ENCODE measurements at regions not wholly inside any gene's neighbourhood (a gene's known extent, or its start where the extent isn't known, plus 50 kb on each side); places are given as distances from the start of the nearest gene placed in this dataset.

DNA sequence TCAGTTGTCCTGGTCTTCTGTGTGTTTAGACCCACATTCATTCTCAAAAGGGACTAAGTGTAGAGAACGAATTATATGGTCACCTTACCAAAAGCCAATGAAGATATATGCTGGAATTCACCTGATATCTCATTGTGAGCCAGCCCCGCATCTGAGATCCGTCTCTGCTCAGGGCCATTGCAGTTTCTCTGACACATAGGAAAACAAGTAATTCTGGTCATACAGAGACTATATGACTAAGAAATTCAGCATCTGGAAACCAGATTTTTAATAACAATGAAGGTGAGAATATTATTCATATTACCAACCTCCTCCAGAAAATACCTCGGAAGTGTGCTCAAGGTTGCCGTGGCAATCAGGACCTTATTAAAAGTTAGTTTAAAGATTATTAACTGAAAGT, 278.6 kb upstream of the EDNRB start:
- TF ChIP-seq POLR2A (IDR thresholded peaks at IDR 0.05; ENCODE audit: low read depth, low read length) (no peak), POLR2AphosphoS5 (IDR thresholded peaks at IDR 0.05; ENCODE audit: insufficient read depth, low read depth, low read length) (no peak), MYC (IDR thresholded peaks at IDR 0.05; ENCODE audit: low read depth, low read length) (no peak)
- TF ChIP-seq, protein P1, sequence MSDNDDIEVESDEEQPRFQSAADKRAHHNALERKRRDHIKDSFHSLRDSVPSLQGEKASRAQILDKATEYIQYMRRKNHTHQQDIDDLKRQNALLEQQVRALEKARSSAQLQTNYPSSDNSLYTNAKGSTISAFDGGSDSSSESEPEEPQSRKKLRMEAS (IDR thresholded peaks at IDR 0.05; ENCODE audit: insufficient read depth, insufficient read length): no peak
- TF ChIP-seq, protein P2, sequence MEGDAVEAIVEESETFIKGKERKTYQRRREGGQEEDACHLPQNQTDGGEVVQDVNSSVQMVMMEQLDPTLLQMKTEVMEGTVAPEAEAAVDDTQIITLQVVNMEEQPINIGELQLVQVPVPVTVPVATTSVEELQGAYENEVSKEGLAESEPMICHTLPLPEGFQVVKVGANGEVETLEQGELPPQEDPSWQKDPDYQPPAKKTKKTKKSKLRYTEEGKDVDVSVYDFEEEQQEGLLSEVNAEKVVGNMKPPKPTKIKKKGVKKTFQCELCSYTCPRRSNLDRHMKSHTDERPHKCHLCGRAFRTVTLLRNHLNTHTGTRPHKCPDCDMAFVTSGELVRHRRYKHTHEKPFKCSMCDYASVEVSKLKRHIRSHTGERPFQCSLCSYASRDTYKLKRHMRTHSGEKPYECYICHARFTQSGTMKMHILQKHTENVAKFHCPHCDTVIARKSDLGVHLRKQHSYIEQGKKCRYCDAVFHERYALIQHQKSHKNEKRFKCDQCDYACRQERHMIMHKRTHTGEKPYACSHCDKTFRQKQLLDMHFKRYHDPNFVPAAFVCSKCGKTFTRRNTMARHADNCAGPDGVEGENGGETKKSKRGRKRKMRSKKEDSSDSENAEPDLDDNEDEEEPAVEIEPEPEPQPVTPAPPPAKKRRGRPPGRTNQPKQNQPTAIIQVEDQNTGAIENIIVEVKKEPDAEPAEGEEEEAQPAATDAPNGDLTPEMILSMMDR (IDR thresholded peaks at IDR 0.05; ENCODE audit: extremely low read depth in 1 of 2, insufficient read depth in 1 of 2, low read depth in 1 of 2, low read length in 2 of 2): no peak
